ENCODE measurements at regions not wholly inside any gene's neighbourhood (a gene's known extent, or its start where the extent isn't known, plus 50 kb on each side); places are given as distances from the start of the nearest gene placed in this dataset.

DNA sequence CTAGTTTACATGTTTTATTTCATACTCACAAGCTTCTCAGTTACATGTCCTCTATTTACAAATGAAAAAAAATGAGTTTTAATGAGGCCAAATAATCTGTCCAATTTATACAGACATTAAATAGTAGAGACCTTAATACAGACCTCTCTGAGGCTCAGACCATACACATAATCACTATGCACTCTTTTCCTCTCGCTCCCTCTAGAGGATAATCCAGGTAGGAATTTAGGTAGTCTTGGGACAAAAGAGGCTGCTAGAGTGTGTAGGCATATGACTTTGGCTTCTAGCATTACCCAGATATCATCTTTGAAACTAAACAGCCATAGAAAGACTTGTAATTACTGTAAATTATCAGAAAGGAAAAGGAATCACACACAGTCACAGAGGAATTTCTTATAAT is 444.7 kb downstream of the HINT1 start:
- H3K4me3 ChIP-seq (ENCODE audit: low read length), result no peak overlapping the region
- H3K27me3 ChIP-seq (ENCODE audit: control insufficient read depth, insufficient read depth, low read length), result no peaks in the 10 kb centered on the region
- no peak overlapping the region for H3K27ac ChIP-seq (ENCODE audit: low read depth, low read length)
- H3K9ac ChIP-seq (ENCODE audit: low read length), result no peak overlapping the region
- H3K4me1 ChIP-seq (ENCODE audit: control insufficient read depth, insufficient read depth, low read length), result no peaks in the 10 kb centered on the region
- H3K36me3 ChIP-seq (ENCODE audit: control insufficient read depth, insufficient read depth, low read length), result no peaks in the 10 kb centered on the region

DNA sequence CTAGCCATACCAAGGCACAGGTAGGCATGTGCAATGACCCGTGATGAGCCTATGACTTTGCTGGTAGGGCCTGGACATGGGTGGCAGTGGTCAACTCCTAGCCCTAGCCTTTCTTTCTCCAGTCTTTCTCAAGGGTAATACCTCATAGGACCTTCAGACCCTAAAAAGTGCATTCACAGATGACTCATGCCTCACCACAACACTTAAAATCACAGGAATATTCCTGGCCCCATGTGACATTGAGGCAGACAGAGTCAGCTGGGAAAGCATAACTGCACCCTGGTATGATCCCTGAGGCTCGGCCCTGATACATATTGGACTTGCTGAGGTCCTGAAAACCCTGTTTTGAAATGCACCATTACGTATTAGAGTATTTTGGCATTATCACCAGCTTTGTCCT is 449.5 kb downstream of the HINT1 start:
- H3K4me3 ChIP-seq (ENCODE audit: low read length), result no peak overlapping the region
- H3K9ac ChIP-seq (ENCODE audit: low read length), result no peak overlapping the region
- no peaks in the 10 kb centered on the region for H3K4me1 ChIP-seq (ENCODE audit: control insufficient read depth, insufficient read depth, low read length)
- H3K27ac ChIP-seq (ENCODE audit: low read depth, low read length), result no peak overlapping the region
- H3K36me3 ChIP-seq (ENCODE audit: control insufficient read depth, insufficient read depth, low read length), result no peaks in the 10 kb centered on the region
- H3K27me3 ChIP-seq (ENCODE audit: control insufficient read depth, insufficient read depth, low read length), result no peaks in the 10 kb centered on the region

DNA sequence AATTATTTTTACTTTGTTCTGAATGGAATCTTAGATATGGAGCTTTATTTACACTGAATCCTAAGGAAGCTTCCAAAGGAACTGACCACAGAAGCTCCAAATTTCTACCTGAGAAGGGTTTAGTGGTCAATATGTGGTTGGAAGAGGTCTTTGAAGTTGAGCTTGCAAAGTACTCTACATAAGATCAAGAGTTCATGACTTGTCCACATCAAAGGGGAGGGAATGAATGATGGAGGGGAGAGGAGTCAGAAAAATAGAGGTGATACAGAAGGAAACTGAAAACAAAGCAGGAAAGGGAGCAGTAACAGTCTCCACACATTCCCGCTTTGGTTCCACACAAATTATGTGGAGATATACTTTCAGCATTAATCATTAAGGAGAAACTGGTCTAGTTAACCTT is 450.9 kb downstream of the HINT1 start:
- Histone ChIP-seq H3K36me3 (ENCODE audit: control insufficient read depth, insufficient read depth, low read length) (no peaks in the 10 kb centered on the region), H3K9ac (ENCODE audit: low read length) (no peak overlapping the region), H3K27me3 (ENCODE audit: control insufficient read depth, insufficient read depth, low read length) (no peaks in the 10 kb centered on the region), H3K4me3 (ENCODE audit: low read length) (no peak overlapping the region), H3K4me1 (ENCODE audit: control insufficient read depth, insufficient read depth, low read length) (no peaks in the 10 kb centered on the region), H3K27ac (ENCODE audit: low read depth, low read length) (no peak overlapping the region)

DNA sequence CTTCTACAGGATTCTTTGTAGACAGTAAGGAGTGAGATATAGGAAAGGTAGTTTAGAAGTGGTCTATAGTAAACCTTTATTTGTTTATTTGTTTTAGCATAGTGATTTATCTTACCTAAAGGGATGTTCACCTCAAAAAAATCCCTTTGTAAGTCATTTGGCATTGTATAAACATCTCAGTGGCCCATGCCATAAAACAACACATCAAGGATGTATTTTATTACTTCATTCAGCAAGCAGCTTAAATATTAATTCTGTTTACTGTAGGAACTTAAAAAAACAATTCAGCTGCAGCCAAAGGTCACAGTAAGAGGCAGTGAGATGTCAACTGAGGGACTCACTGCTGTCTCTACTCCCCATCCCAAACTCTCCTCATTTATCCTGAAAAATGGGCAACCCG is 452.7 kb downstream of the HINT1 start:
- H3K4me1 ChIP-seq (ENCODE audit: control insufficient read depth, insufficient read depth, low read length), result no peaks in the 10 kb centered on the region

DNA sequence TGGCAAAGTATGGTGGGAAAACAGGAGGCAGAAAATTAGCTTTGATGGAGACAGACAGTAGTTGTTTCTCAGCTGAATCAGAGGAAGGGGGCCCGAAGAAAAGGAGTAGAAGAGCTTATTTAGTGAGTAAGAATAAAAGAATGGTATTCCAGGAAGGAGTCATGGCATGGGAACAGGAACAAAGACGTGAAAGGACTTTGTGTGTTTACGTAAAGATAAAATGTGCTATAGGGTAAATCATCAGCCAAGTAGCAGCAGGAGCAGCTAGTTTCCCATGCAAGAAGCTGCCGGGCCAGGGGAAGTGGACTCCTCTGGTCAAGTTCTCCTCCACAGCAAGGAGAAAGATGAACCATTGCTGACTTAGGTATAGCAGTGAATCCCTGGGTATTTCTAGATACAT is 454.5 kb downstream of the HINT1 start:
- Histone ChIP-seq H3K36me3 (ENCODE audit: control insufficient read depth, insufficient read depth, low read length) (no peaks in the 10 kb centered on the region), H3K27ac (ENCODE audit: low read depth, low read length) (no peak overlapping the region), H3K4me1 (ENCODE audit: control insufficient read depth, insufficient read depth, low read length) (no peaks in the 10 kb centered on the region), H3K27me3 (ENCODE audit: control insufficient read depth, insufficient read depth, low read length) (no peaks in the 10 kb centered on the region), H3K4me3 (ENCODE audit: low read length) (no peak overlapping the region), H3K9ac (ENCODE audit: low read length) (no peak overlapping the region)

More for the DNA sequence above, 452.7 kb downstream of the HINT1 start:
- Histone ChIP-seq H3K9ac (ENCODE audit: low read length) (no peak overlapping the region), H3K4me3 (ENCODE audit: low read length) (no peak overlapping the region), H3K27ac (ENCODE audit: low read depth, low read length) (no peak overlapping the region), H3K27me3 (ENCODE audit: control insufficient read depth, insufficient read depth, low read length) (no peaks in the 10 kb centered on the region), H3K36me3 (ENCODE audit: control insufficient read depth, insufficient read depth, low read length) (no peaks in the 10 kb centered on the region)

DNA sequence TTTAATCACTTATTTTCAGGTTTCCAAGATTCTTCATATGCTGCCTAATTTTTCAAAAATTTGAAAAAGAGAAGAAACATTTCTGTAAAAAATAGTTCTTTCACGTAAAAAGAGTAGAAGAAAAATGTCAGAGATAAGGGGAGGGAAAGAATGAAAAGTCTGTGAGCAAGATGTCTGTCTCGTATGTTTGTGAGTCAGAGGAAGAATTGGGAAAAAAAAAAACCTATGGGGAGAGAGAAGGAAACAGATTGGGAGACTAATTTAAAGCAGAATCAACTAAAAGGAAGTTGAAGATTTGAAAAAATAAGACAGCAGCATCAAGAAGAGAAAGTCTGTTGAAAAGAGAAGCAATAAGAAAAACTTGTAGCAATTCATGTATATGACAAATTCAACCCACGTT is 456.3 kb downstream of the HINT1 start:
- no peak overlapping the region for H3K9ac ChIP-seq (ENCODE audit: low read length)
- no peaks in the 10 kb centered on the region for H3K27me3 ChIP-seq (ENCODE audit: control insufficient read depth, insufficient read depth, low read length)
- no peak overlapping the region for H3K27ac ChIP-seq (ENCODE audit: low read depth, low read length)
- no peaks in the 10 kb centered on the region for H3K4me1 ChIP-seq (ENCODE audit: control insufficient read depth, insufficient read depth, low read length)
- H3K4me3 ChIP-seq (ENCODE audit: low read length), result no peak overlapping the region
- H3K36me3 ChIP-seq (ENCODE audit: control insufficient read depth, insufficient read depth, low read length), result no peaks in the 10 kb centered on the region

DNA sequence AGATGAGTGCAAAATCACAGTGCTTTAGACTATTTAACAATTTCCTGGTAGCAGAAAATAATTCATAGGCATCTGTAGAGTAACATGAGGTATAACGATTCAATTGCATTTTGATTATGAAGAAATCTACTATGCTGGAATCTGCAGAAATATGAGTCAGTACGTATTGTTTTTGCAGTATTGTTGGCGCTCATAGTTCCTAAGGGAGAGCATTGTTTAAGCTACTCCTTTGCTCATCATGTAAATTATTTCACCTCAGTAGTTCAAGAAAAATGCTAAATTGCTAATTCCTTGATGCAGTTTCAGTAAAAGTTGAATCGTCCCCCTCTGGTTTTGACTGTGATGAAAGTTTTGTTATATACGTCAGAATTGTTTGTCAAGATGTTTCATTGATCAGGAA is 458.4 kb downstream of the HINT1 start:
- no peak overlapping the region for H3K4me3 ChIP-seq (ENCODE audit: low read length)
- H3K27ac ChIP-seq (ENCODE audit: low read depth, low read length), result no peak overlapping the region
- no peaks in the 10 kb centered on the region for H3K27me3 ChIP-seq (ENCODE audit: control insufficient read depth, insufficient read depth, low read length)
- H3K4me1 ChIP-seq (ENCODE audit: control insufficient read depth, insufficient read depth, low read length), result no peaks in the 10 kb centered on the region
- no peak overlapping the region for H3K9ac ChIP-seq (ENCODE audit: low read length)
- H3K36me3 ChIP-seq (ENCODE audit: control insufficient read depth, insufficient read depth, low read length), result no peaks in the 10 kb centered on the region

DNA sequence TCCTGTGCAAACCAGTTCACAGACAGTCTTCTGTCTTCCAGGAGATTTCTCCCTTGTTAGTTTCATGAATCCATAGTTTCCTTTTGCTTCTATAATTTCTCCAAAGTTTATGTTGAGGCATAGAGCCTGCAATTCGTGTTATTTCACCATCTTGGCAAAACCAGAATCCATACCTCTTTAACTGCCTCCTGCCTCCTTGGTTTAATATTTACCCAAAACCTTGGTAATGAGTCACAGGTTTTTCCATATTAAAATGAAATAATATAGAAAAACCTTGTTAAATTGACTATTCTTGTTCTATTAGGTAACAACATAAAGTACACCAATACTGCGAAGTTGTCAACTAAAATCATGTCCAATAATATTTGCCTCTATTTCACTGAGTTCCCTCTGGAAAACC is 459.7 kb downstream of the HINT1 start:
- Histone ChIP-seq H3K27ac (ENCODE audit: low read depth, low read length) (no peak overlapping the region), H3K4me3 (ENCODE audit: low read length) (no peak overlapping the region), H3K4me1 (ENCODE audit: control insufficient read depth, insufficient read depth, low read length) (no peaks in the 10 kb centered on the region), H3K36me3 (ENCODE audit: control insufficient read depth, insufficient read depth, low read length) (no peaks in the 10 kb centered on the region), H3K9ac (ENCODE audit: low read length) (no peak overlapping the region), H3K27me3 (ENCODE audit: control insufficient read depth, insufficient read depth, low read length) (no peaks in the 10 kb centered on the region)

DNA sequence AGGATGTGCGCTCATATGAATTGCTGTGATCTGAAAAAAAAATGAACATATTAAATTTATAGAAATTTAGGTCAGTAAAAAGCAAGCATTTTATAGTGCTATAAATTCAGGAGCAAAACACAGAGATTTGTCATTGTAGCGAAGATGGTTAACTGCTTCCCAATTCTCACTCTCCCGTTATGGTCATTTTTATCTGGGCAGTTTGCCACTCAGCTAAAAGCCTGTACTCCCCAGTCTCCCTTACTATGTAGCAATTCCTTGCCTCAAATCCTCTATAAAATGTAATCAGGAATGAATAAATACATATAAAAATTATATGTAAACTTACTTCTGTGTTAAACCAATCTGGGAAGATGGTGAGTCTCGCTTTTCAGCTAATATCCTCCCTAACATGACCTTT is 471.5 kb downstream of the HINT1 start:
- no peak overlapping the region for H3K4me3 ChIP-seq (ENCODE audit: low read length)
- H3K9ac ChIP-seq (ENCODE audit: low read length), result no peak overlapping the region
- no peak overlapping the region for H3K27ac ChIP-seq (ENCODE audit: low read depth, low read length)
- H3K27me3 ChIP-seq (ENCODE audit: control insufficient read depth, insufficient read depth, low read length), result no peaks in the 10 kb centered on the region
- H3K4me1 ChIP-seq (ENCODE audit: control insufficient read depth, insufficient read depth, low read length), result no peaks in the 10 kb centered on the region
- H3K36me3 ChIP-seq (ENCODE audit: control insufficient read depth, insufficient read depth, low read length), result no peaks in the 10 kb centered on the region

DNA sequence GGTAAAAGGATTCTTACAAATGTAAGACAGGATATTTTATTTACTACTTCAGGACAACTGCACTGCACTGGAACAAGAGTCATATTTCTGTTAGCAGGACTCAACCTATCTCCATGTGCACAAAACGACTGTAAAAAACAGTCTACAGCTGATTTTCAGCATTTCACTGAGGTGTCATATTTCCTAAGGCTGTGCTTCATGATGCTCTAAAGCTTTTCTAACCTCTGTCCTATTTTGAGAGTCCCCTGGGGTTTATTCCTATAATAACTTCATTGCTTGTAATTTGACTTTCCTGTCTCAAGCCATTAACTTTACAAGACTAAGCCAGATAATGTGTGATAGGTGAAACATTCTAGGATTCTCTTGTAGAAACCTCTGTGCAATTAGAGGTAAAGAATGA is 472.3 kb downstream of the HINT1 start:
- no peak overlapping the region for H3K27ac ChIP-seq (ENCODE audit: low read depth, low read length)
- no peaks in the 10 kb centered on the region for H3K36me3 ChIP-seq (ENCODE audit: control insufficient read depth, insufficient read depth, low read length)
- no peaks in the 10 kb centered on the region for H3K4me1 ChIP-seq (ENCODE audit: control insufficient read depth, insufficient read depth, low read length)
- no peak overlapping the region for H3K9ac ChIP-seq (ENCODE audit: low read length)
- H3K27me3 ChIP-seq (ENCODE audit: control insufficient read depth, insufficient read depth, low read length), result no peaks in the 10 kb centered on the region
- H3K4me3 ChIP-seq (ENCODE audit: low read length), result no peak overlapping the region

DNA sequence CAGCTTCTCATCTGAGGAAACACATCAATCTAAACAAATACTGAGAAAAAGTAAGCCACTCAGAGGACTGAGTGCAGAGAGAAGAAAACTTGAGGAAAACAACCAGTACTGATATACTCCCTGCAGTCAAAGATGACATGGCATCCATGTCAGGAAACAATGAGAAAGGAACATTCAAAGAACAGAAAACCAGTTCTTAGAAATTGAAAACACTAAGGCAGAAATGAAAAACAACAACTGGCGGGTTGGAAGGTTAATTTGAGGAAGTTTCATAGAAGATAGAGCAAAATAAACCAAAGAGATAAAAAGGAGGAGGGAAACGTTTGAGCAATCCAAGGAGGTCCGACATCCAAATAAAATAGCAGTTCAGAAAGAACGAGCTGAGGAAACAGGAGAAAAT is 475.2 kb downstream of the HINT1 start:
- no peaks in the 10 kb centered on the region for H3K36me3 ChIP-seq (ENCODE audit: control insufficient read depth, insufficient read depth, low read length)
- H3K9ac ChIP-seq (ENCODE audit: low read length), result no peak overlapping the region
- H3K4me1 ChIP-seq (ENCODE audit: control insufficient read depth, insufficient read depth, low read length), result no peaks in the 10 kb centered on the region
- H3K27ac ChIP-seq (ENCODE audit: low read depth, low read length), result no peak overlapping the region
- no peaks in the 10 kb centered on the region for H3K27me3 ChIP-seq (ENCODE audit: control insufficient read depth, insufficient read depth, low read length)
- H3K4me3 ChIP-seq (ENCODE audit: low read length), result no peak overlapping the region

DNA sequence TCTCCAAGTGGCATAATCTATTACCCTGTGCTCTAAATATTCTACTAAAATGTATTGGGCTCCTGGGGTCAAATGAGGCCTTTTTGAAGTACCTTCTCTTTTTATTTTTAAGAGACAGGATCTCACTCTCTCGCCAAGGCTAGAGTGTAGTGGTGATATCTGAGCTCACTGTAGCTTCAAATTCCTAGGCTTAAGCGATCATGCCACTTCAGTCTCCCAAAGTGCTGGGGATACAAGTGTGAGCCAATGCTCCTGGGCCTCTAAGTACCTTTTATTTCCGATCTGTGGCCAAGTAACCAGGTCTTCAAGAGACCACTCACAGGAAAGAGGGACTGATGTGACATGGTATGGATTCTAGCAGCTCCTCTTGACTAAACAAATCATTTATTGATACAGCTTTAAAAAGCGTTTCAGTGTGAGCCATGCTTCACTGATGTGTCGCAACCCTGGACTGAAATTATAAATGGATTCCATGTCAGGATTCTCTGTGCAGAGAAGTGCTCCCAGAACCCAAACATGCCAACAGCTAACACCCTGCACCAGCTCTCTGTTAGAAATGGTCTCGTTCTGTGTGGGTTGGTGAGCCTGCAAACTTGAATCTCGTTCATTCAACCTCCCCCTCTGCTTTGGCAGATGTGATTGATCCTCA is 477.8 kb downstream of the HINT1 start:
- H3K36me3 ChIP-seq (ENCODE audit: control insufficient read depth, insufficient read depth, low read length), result no peaks in the 10 kb centered on the region
- H3K9ac ChIP-seq (ENCODE audit: low read length), result no peak overlapping the region
- no peaks in the 10 kb centered on the region for H3K4me1 ChIP-seq (ENCODE audit: control insufficient read depth, insufficient read depth, low read length)
- no peak overlapping the region for H3K4me3 ChIP-seq (ENCODE audit: low read length)
- H3K27ac ChIP-seq (ENCODE audit: low read depth, low read length), result no peak overlapping the region
- H3K27me3 ChIP-seq (ENCODE audit: control insufficient read depth, insufficient read depth, low read length), result no peaks in the 10 kb centered on the region

DNA sequence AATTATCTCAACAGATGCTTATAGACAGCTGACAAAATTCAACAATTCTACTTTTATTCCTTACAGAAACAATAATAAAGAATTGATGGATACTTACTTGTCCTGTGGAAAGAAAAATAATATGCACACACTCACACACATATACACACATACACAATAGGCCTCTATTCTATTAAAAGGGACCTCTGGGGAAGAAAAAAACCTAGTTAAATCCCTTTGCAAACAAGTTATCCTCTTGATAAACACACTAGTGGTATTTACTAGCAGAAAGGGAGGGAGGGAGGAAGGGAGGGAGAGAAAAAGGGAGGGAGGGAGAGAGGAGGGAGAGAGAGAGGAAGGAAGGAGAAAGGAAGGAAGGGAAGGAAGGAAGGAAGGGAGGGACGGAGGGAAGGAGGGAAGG is 486.4 kb downstream of the HINT1 start:
- Histone ChIP-seq H3K4me3 (ENCODE audit: low read length) (no peak overlapping the region), H3K27ac (ENCODE audit: low read depth, low read length) (no peak overlapping the region), H3K27me3 (ENCODE audit: control insufficient read depth, insufficient read depth, low read length) (no peaks in the 10 kb centered on the region), H3K4me1 (ENCODE audit: control insufficient read depth, insufficient read depth, low read length) (no peaks in the 10 kb centered on the region), H3K36me3 (ENCODE audit: control insufficient read depth, insufficient read depth, low read length) (no peaks in the 10 kb centered on the region), H3K9ac (ENCODE audit: low read length) (no peak overlapping the region)

Measured in rectal smooth muscle tissue (tissue), 1 donor.